ENCODE measurements at regions not wholly inside any gene's neighbourhood (a gene's known extent, or its start where the extent isn't known, plus 50 kb on each side); places are given as distances from the start of the nearest gene placed in this dataset.

DNA sequence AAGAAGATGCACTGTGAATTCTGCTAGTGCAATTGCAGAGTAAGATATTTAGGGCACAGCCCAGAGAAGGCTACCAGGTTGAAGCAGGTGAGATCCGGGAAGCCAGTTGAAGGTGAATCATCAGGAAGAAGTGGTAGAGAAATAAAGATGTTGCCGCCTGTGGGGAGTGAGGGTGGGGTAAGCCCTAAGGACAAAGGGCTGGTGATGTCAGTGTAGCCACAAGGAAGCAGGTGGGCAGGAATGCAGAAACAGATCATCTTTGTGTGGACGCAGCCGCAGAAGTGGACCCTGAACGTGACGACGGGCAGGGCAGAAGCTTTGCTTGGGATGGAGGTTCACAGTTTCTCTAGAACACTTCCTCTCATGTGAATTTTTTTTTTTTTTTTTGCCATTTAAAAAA, 164.2 kb downstream of the ACTL7B start:
- TF ChIP-seq CTCF (conservative IDR thresholded peaks at IDR 0.05; ENCODE audit: low read length): no peak
- no peak for TF ChIP-seq EZH2phosphoT487 (IDR thresholded peaks at IDR 0.05; ENCODE audit: borderline replicate concordance)

Data from Loucy (cell line).